ENCODE measurements at regions not wholly inside any gene's neighbourhood (a gene's known extent, or its start where the extent isn't known, plus 50 kb on each side); places are given as distances from the start of the nearest gene placed in this dataset.

GRCh38 chr13:109697936-109698335, 88.4 kb downstream of the IRS2 start:
- no peak for TF ChIP-seq POLR2A (IDR thresholded peaks at IDR 0.05)
- H3K27ac ChIP-seq, result no peak overlapping the region
- DNase-seq, result no peak
- WGBS, 5 donors, result 88 to 94% (median 90%) methylated on average over 10 of the region's 10 CpGs
- intact Hi-C loops (cut with DNase I; ENCODE audit: low total_unique reads), result no loop called here
- H3K36me3 ChIP-seq, result no peaks in the 10 kb centered on the region
- peaks cover 0 to 26% (median 6%) of the 10 kb centered on the region in 6 donors for H3K4me1 ChIP-seq
- H3K9me3 ChIP-seq, result no peaks in the 10 kb centered on the region
- H3K27me3 ChIP-seq (replicated peaks in 1 of 7), result peaks cover 0 to 5% (median 0%) of the 10 kb centered on the region in 7 donors
- no peak overlapping the region for H3K4me3 ChIP-seq

DNA sequence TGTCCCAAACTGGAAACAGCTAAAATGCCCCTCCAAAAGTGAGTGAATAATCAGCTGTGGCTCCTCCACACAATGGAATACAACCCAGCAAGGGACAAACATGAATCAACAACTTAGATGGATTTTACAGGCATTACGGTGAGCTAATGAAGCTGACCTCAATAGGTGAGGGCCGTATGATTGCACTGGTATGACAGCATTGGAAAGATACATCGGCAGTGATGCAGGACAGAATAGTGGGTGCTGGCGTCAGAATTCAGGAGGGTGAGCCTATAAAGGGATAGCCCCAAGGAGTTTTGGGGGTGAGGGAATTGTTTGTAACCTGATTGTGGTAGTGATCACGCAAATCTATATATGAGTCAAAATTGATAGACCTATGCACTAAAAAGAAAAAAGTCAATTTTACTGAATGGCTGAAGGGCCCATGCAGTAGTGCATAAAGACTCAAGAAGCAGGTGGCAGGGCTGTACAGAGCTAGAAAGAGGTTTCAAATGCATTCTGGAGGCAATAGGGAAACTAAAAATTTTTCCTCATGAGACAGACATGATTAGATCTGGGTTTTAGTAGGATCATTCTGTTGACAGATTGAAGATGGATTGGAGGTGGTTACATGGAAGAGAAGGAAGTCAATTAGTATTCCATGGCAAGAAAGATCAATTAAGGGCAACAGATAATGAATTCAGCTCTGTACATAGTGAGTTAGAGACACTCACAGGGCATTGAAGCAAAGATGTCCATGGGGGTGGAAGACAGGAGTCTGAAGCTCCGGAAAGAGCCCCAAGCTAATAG, 90.8 kb downstream of the IRS2 start:
- Histone ChIP-seq H3K4me3 (no peak overlapping the region), H3K27ac (no peak overlapping the region), H3K36me3 (no peaks in the 10 kb centered on the region), H3K27me3 (replicated peaks in 1 of 7) (peaks cover 0 to 5% (median 0%) of the 10 kb centered on the region in 7 donors), H3K4me1 (peaks cover 0 to 23% (median 6%) of the 10 kb centered on the region in 6 donors), H3K9me3 (no peaks in the 10 kb centered on the region)
- TF ChIP-seq CTCF (IDR thresholded peaks at IDR 0.05 in 8 of 11, conservative IDR thresholded peaks at IDR 0.05 in 3 of 11) (no peak), POLR2AphosphoS5 (IDR thresholded peaks at IDR 0.05) (no peak), POLR2A (IDR thresholded peaks at IDR 0.05) (no peak)
- intact Hi-C loops (cut with DNase I; ENCODE audit: low total_unique reads), result no loop called here
- 60 to 98% (median 94%) methylated on average over 6 of the region's 6 CpGs for WGBS, 5 donors
- no peak for DNase-seq

DNA sequence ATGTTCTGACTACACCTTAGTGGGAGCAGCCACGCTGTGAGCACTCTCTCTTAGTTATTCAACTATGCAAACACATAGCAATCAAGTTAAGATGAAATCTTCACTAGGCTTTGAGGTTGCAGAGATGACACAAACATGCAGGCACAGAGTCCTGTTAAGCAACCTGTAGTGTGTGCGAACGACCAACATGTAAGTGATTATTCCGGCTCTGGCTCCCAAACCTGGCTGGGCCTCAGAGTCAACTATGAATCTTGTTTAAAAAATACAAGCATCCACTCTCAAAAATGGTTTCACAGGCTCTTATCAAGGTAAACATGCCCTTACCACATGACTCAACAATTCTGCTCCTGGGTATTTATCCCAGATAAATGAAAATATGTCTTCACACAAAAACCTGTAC, 91.4 kb downstream of the IRS2 start:
- DNase-seq, result no peak
- no peaks in the 10 kb centered on the region for H3K36me3 ChIP-seq
- TF ChIP-seq POLR2AphosphoS5 (IDR thresholded peaks at IDR 0.05) (no peak), POLR2A (IDR thresholded peaks at IDR 0.05) (no peak), CTCF (IDR thresholded peaks at IDR 0.05 in 8 of 11, conservative IDR thresholded peaks at IDR 0.05 in 3 of 11) (no peak)
- H3K9me3 ChIP-seq, result no peaks in the 10 kb centered on the region
- H3K27me3 ChIP-seq (replicated peaks in 1 of 7), result peaks cover 0 to 5% (median 0%) of the 10 kb centered on the region in 7 donors
- H3K4me1 ChIP-seq, result peaks cover 0 to 17% (median 3%) of the 10 kb centered on the region in 6 donors
- intact Hi-C loops (cut with DNase I; ENCODE audit: low total_unique reads), result no loop called here
- no peak overlapping the region for H3K27ac ChIP-seq
- no peak overlapping the region for H3K4me3 ChIP-seq
- 85 to 94% (median 90%) methylated on average over 4 of the region's 4 CpGs for WGBS, 5 donors

- Histone ChIP-seq H3K27ac (no peak overlapping the region), H3K9me3 (no peaks in the 10 kb centered on the region), H3K4me3 (no peak overlapping the region), H3K27me3 (replicated peaks in 1 of 7) (peaks cover 0 to 8% (median 0%) of the 10 kb centered on the region in 7 donors), H3K4me1 (peaks cover 0 to 1% (median 0%) of the 10 kb centered on the region in 6 donors), H3K36me3 (no peaks in the 10 kb centered on the region)
- 77 to 93% (median 79%) methylated on average over 4 of the region's 4 CpGs for WGBS, 5 donors
- DNase-seq, result no peak
- TF ChIP-seq POLR2AphosphoS5 (IDR thresholded peaks at IDR 0.05), result no peak
- no peak for TF ChIP-seq POLR2A (IDR thresholded peaks at IDR 0.05)
- TF ChIP-seq CTCF (IDR thresholded peaks at IDR 0.05 in 8 of 11, conservative IDR thresholded peaks at IDR 0.05 in 3 of 11), result no peak
- intact Hi-C loops (cut with DNase I; ENCODE audit: low total_unique reads), result no loop called here
Measured at GRCh38 chr13:109693213-109693612, 93.2 kb downstream of the IRS2 start.

Data from spleen (tissue), 11 donors.